ENCODE measurements at regions not wholly inside any gene's neighbourhood (a gene's known extent, or its start where the extent isn't known, plus 50 kb on each side); places are given as distances from the start of the nearest gene placed in this dataset.

GRCh38 chr1:101145449-101145820 is 91.4 kb upstream of the S1PR1 start:
- H3K27ac ChIP-seq, result no peak overlapping the region
- intact Hi-C loops (cut with DNase I; ENCODE audit: low total_unique reads) (no loop called here), in situ Hi-C loops (cut with MboI; ENCODE audit: low sequenced_read_pairs in 4 of 4) (no loop called here)
- TF ChIP-seq CTCF (IDR thresholded peaks at IDR 0.05 in 4 of 5, conservative IDR thresholded peaks at IDR 0.05 in 1 of 5) (no peak), POLR2A (IDR thresholded peaks at IDR 0.05) (no peak)
- no peaks in the 10 kb centered on the region for H3K9me3 ChIP-seq
- no peaks in the 10 kb centered on the region for H3K4me1 ChIP-seq
- DNase-seq (no peak), ATAC-seq (no peak)
- H3K27me3 ChIP-seq, result no peaks in the 10 kb centered on the region
- H3K4me3 ChIP-seq, result no peak overlapping the region
- H3K36me3 ChIP-seq, result no peaks in the 10 kb centered on the region

- no peak for TF ChIP-seq CTCF (IDR thresholded peaks at IDR 0.05 in 4 of 5, conservative IDR thresholded peaks at IDR 0.05 in 1 of 5)
- TF ChIP-seq POLR2A (IDR thresholded peaks at IDR 0.05), result no peak
- ATAC-seq (no peak), DNase-seq (no peak)
- intact Hi-C loops (cut with DNase I; ENCODE audit: low total_unique reads) (no loop called here), in situ Hi-C loops (cut with MboI; ENCODE audit: low sequenced_read_pairs in 4 of 4) (no loop called here)
- H3K4me1 ChIP-seq, result no peaks in the 10 kb centered on the region
- H3K4me3 ChIP-seq, result no peak overlapping the region
- no peaks in the 10 kb centered on the region for H3K36me3 ChIP-seq
- H3K27ac ChIP-seq, result no peak overlapping the region
- H3K27me3 ChIP-seq, result no peaks in the 10 kb centered on the region
- H3K9me3 ChIP-seq, result no peaks in the 10 kb centered on the region
Measured at GRCh38 chr1:101144671-101145448, 92.0 kb upstream of the S1PR1 start.

GRCh38 chr1:101142244-101142643 is 94.6 kb upstream of the S1PR1 start:
- no peaks in the 10 kb centered on the region for H3K4me1 ChIP-seq
- H3K36me3 ChIP-seq, result no peaks in the 10 kb centered on the region
- H3K27ac ChIP-seq, result no peak overlapping the region
- ATAC-seq, result no peak
- no peaks in the 10 kb centered on the region for H3K9me3 ChIP-seq
- TF ChIP-seq POLR2A (IDR thresholded peaks at IDR 0.05), result no peak
- no peak for TF ChIP-seq CTCF (IDR thresholded peaks at IDR 0.05 in 4 of 5, conservative IDR thresholded peaks at IDR 0.05 in 1 of 5)
- intact Hi-C loops (cut with DNase I; ENCODE audit: low total_unique reads) (no loop called here), in situ Hi-C loops (cut with MboI; ENCODE audit: low sequenced_read_pairs in 4 of 4) (no loop called here)
- no peak overlapping the region for H3K4me3 ChIP-seq
- no peak for DNase-seq
- H3K27me3 ChIP-seq, result no peaks in the 10 kb centered on the region

- no peaks in the 10 kb centered on the region for H3K27me3 ChIP-seq
- in situ Hi-C loops (cut with MboI; ENCODE audit: low sequenced_read_pairs in 4 of 4), result no loop called here
- H3K36me3 ChIP-seq, result no peaks in the 10 kb centered on the region
Measured at GRCh38 chr1:101141376-101141775, 95.4 kb upstream of the S1PR1 start.

More at GRCh38 chr1:101141376-101141775, 95.4 kb upstream of the S1PR1 start:
- Histone ChIP-seq H3K9me3 (no peaks in the 10 kb centered on the region), H3K4me3 (no peak overlapping the region), H3K27ac (no peak overlapping the region), H3K4me1 (no peaks in the 10 kb centered on the region)
- intact Hi-C loops (cut with DNase I; ENCODE audit: low total_unique reads), result no loop called here
- TF ChIP-seq POLR2A (IDR thresholded peaks at IDR 0.05) (no peak), CTCF (IDR thresholded peaks at IDR 0.05 in 4 of 5, conservative IDR thresholded peaks at IDR 0.05 in 1 of 5) (no peak)
- ATAC-seq (no peak), DNase-seq (no peak)
